OCI-LY1 (cell line): ENCODE measurements at regions not wholly inside any gene's neighbourhood (a gene's known extent, or its start where the extent isn't known, plus 50 kb on each side); places are given as distances from the start of the nearest gene placed in this dataset.

Experiments
- H2AFZ ChIP-seq: fragments of 200-600 bp; sonication (generic), shearing (Covaris generic); 2 replicates; pipeline ENCODE4 v1.6.0; 2014; ENCODE audit warnings: antibody characterized with exemption, mild to moderate bottlenecking, low read length
- H3F3A ChIP-seq: fragments of 200-600 bp; sonication (generic), shearing (Covaris generic); 2 replicates; pipeline ENCODE4 v1.6.0; 2014; ENCODE audit warnings: mild to moderate bottlenecking, antibody characterized with exemption, low read length, moderate library complexity; ENCODE audit not compliant: insufficient read depth
- H3K27ac ChIP-seq: fragments of 200-600 bp; sonication (generic); 2 replicates; pipeline ENCODE4 v1.5.1; 2014; ENCODE audit warnings: low read length, mixed run types, mild to moderate bottlenecking, low read depth; ENCODE audit not compliant: poor library complexity, severe bottlenecking
- H3K27me3 ChIP-seq: fragments of 200-600 bp; sonication (generic); 2 replicates; pipeline ENCODE4 v1.6.0; 2014; ENCODE audit warnings: antibody characterized with exemption, mild to moderate bottlenecking, low read length, moderate library complexity; ENCODE audit not compliant: insufficient read depth
- H3K36me3 ChIP-seq: fragments of 200-600 bp; sonication (generic); 2 replicates; pipeline ENCODE4 v1.6.1; 2014; ENCODE audit warnings: mild to moderate bottlenecking, antibody characterized with exemption, low read length, moderate library complexity, mixed read lengths; ENCODE audit not compliant: insufficient read depth
- H3K4me1 ChIP-seq: fragments of 200-600 bp; sonication (generic); 2 replicates; pipeline ENCODE4 v1.5.1; 2014; ENCODE audit warnings: mild to moderate bottlenecking, low read length, moderate library complexity; ENCODE audit not compliant: insufficient read depth, severe bottlenecking
- H3K4me2 ChIP-seq: fragments of 200-600 bp; sonication (generic), shearing (Covaris generic); 2 replicates; pipeline ENCODE4 v1.6.1; 2014; ENCODE audit warnings: low read length
- H3K4me3 ChIP-seq: fragments of 200-600 bp; sonication (generic); 2 replicates; pipeline ENCODE4 v1.5.1; 2014; ENCODE audit warnings: low read length, low read depth, mild to moderate bottlenecking, mixed read lengths; ENCODE audit not compliant: poor library complexity, severe bottlenecking
- H3K79me2 ChIP-seq: fragments of 200-600 bp; shearing (Covaris generic); 2 replicates; pipeline ENCODE4 v1.6.1; 2016; ENCODE audit warnings: mixed run types, low read length, mixed read lengths; ENCODE audit not compliant: insufficient read depth
- H3K9ac ChIP-seq: fragments of 200-600 bp; sonication (generic), shearing (Covaris generic); 2 replicates; pipeline ENCODE4 v1.6.1; 2014; ENCODE audit warnings: mild to moderate bottlenecking, low read length, mixed read lengths
- H3K9me2 ChIP-seq: fragments of 200-600 bp; sonication (generic), shearing (Covaris generic); 2 replicates; pipeline ENCODE4 v1.6.1; 2014; ENCODE audit warnings: low read depth, mild to moderate bottlenecking, low read length, mixed read lengths
- H3K9me3 ChIP-seq: fragments of 200-600 bp; shearing (Covaris generic); 2 replicates; pipeline ENCODE4 v1.6.1; 2014; ENCODE audit warnings: low read length, mixed read lengths
- H4K20me1 ChIP-seq: fragments of 200-600 bp; sonication (generic), shearing (Covaris generic); 2 replicates; pipeline ENCODE4 v1.6.0; 2016; ENCODE audit warnings: mild to moderate bottlenecking, low read length; ENCODE audit not compliant: insufficient read depth
- EZH2 ChIP-seq: fragments of 200-600 bp; sonication (generic), shearing (Covaris generic); IDR thresholded peaks from 2 replicates; pipeline ENCODE4 v1.8.0; 2017; ENCODE audit warnings: borderline replicate concordance, mixed run types, mild to moderate bottlenecking, antibody characterized with exemption, low read length, moderate library complexity, mixed read lengths
- TF ChIP-seq, protein P1 (sequence below): fragments of 200-600 bp; sonication (generic), shearing (Covaris generic); IDR thresholded peaks from 2 replicates; pipeline ENCODE4 v1.5.1; 2017; ENCODE audit warnings: mild to moderate bottlenecking, antibody characterized with exemption, low read length, moderate library complexity, mixed read lengths

DNA sequence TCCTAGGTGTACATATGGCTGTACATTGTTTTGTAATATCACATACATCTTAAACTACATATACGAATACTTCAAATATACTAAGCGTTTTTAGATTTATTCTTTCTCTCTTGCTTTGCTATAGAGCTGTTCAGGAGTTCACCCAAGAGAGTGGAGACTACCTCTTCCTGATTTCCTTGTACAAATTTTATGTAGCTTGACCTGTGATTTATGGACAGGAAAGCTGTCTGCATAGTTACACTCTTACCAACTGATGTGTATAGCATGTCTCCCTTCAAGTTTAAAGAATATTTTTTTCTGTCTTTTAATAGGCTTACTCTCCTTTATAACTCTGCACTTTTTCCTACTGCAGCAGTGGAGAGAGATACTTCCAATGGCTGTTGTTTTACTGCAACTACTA, 428.7 kb downstream of the NDFIP2 start:
- Histone ChIP-seq H3K9ac (no peak overlapping the region), H3K4me2 (no peak overlapping the region), H3K27me3 (no peaks in the 10 kb centered on the region), H3K27ac (no peak overlapping the region), H3K4me1 (no peaks in the 10 kb centered on the region), H4K20me1 (no peaks in the 10 kb centered on the region), H3K4me3 (no peak overlapping the region), H2AFZ (no peak overlapping the region), H3F3A (no peaks in the 10 kb centered on the region), H3K36me3 (no peaks in the 10 kb centered on the region), H3K79me2 (no peaks in the 10 kb centered on the region), H3K9me2 (no peaks in the 10 kb centered on the region), H3K9me3 (no peaks in the 10 kb centered on the region)
- TF ChIP-seq EZH2, result no peak
- TF ChIP-seq, protein P1, sequence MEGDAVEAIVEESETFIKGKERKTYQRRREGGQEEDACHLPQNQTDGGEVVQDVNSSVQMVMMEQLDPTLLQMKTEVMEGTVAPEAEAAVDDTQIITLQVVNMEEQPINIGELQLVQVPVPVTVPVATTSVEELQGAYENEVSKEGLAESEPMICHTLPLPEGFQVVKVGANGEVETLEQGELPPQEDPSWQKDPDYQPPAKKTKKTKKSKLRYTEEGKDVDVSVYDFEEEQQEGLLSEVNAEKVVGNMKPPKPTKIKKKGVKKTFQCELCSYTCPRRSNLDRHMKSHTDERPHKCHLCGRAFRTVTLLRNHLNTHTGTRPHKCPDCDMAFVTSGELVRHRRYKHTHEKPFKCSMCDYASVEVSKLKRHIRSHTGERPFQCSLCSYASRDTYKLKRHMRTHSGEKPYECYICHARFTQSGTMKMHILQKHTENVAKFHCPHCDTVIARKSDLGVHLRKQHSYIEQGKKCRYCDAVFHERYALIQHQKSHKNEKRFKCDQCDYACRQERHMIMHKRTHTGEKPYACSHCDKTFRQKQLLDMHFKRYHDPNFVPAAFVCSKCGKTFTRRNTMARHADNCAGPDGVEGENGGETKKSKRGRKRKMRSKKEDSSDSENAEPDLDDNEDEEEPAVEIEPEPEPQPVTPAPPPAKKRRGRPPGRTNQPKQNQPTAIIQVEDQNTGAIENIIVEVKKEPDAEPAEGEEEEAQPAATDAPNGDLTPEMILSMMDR, result no peak

- no peaks in the 10 kb centered on the region for H3K79me2 ChIP-seq
- no peaks in the 10 kb centered on the region for H4K20me1 ChIP-seq
- no peaks in the 10 kb centered on the region for H3K9me2 ChIP-seq
- no peak overlapping the region for H3K4me3 ChIP-seq
- H3K27me3 ChIP-seq, result no peaks in the 10 kb centered on the region
- no peaks in the 10 kb centered on the region for H3K4me1 ChIP-seq
- no peaks in the 10 kb centered on the region for H3K36me3 ChIP-seq
- H3K9me3 ChIP-seq, result no peaks in the 10 kb centered on the region
- H3K4me2 ChIP-seq, result no peak overlapping the region
- H3K27ac ChIP-seq, result no peak overlapping the region
- H3F3A ChIP-seq, result no peaks in the 10 kb centered on the region
- TF ChIP-seq, protein P1, result no peak
- no peak for TF ChIP-seq EZH2
- no peak overlapping the region for H3K9ac ChIP-seq
- H2AFZ ChIP-seq, result no peak overlapping the region
Measured at GRCh38 chr13:79908381-79908780, 427.4 kb downstream of the NDFIP2 start.

- Histone ChIP-seq H2AFZ (no peak overlapping the region), H3K9me3 (no peaks in the 10 kb centered on the region), H3K79me2 (no peaks in the 10 kb centered on the region), H3K9ac (no peak overlapping the region), H3K36me3 (no peaks in the 10 kb centered on the region), H3F3A (no peaks in the 10 kb centered on the region), H3K9me2 (no peaks in the 10 kb centered on the region), H3K27me3 (no peaks in the 10 kb centered on the region), H4K20me1 (no peaks in the 10 kb centered on the region), H3K4me3 (no peak overlapping the region), H3K4me1 (no peaks in the 10 kb centered on the region), H3K27ac (no peak overlapping the region), H3K4me2 (no peak overlapping the region)
- TF ChIP-seq, protein P1, result no peak
- no peak for TF ChIP-seq EZH2
Measured at GRCh38 chr13:79907527-79907926, 426.6 kb downstream of the NDFIP2 start.
